COLO668 (cell line): ENCODE measurements at regions not wholly inside any gene's neighbourhood (a gene's known extent, or its start where the extent isn't known, plus 50 kb on each side); places are given as distances from the start of the nearest gene placed in this dataset.
"Not testable (repeated sequence)": the region's sequence is repeated elsewhere in the genome, so short reads cannot be mapped to it uniquely, and the experiment has no call there.

Source experiments
- DNase-seq: peaks from one replicate; lab custom pipeline; 2025; ENCODE audit not compliant: unreplicated experiment; lab: John Stamatoyannopoulos, UW

- no peak for DNase-seq
Measured at GRCh38 chr15:54843006-54843405, 353.7 kb downstream of the RSL24D1 start.

GRCh38 chr15:54841701-54842305, 354.9 kb downstream of the RSL24D1 start:
- DNase-seq: no peak

GRCh38 chr15:54840621-54841398, 355.9 kb downstream of the RSL24D1 start:
- DNase-seq: no peak

DNA sequence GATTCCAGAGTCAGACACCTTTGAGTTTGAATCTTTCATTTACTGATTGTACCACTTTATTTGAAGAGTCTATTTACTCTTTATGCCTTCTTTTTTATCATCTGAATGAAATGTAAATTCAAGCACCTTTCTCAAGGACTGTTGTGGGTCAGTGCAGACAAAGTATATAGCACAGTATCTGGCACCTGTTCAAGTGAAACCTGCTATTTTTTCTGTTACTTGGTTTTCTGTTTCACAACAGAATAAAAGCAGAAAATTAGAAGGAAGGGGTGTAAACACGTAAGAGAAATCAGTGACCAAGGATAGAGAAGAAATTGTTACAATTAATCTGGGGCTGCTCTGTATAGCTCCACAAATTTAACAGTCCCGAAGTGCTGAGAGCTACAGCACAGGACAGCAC, 357.4 kb downstream of the RSL24D1 start:
- DNase-seq: no peak

DNA sequence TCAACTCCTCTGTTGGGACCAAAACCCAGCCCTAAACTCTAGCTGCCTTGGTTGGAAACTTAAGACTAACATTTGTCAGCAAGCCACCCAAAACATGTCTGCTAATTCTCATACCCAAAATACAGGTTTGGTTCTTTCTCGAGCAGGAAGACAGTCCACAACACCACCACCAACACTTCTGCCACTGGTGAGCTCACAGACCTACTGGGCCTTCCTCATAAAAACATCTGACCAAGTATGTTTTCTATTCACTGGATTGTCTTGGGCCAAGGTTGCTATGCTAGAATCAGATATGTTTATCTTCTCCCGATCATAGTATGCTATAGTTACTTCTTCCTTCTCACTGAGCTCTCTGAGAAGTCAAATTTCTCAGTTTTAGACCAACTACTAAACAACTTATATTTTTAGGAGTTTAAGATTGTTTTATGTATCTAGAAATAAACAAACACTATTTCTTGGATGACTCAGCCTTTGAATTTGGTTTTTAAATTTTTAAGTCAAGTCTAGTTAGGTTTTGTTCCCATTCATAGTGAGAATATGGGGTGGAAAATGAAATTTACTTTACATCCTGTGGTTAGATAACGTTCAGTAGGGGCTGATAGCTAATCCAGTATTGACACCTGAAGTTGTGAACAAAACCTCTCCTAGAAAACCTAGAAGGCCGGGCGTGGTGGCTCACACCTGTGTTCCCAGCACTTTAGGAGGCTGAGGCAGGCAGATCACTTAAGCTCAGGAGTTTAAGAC, 360.5 kb downstream of the RSL24D1 start:
- DNase-seq: no peak

DNA sequence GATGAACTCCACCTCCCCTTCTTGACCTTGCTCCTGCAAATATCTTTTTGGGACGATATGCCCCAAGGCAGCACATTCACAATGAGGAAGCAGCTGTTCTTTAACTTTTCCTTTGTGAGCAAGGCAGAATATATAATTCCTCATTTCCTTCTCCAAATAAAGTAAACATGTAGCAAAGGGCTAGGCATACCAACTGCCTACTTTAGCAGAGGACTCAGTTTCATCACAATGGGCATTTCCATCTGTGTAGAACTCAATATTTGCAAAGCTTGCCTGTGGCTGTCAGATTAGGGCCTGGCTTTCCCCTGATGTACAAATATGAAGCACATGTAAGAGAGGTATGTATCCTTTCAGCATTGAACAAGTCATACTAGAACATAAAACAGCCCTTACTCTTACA, 366.9 kb downstream of the RSL24D1 start:
- DNase-seq: no peak

GRCh38 chr15:54820811-54821210, 375.9 kb downstream of the RSL24D1 start:
- DNase-seq: no peak

GRCh38 chr15:54820098-54820497, 376.6 kb downstream of the RSL24D1 start:
- DNase-seq: no peak

- DNase-seq: no peak
Measured at GRCh38 chr15:54816401-54816800, 380.3 kb downstream of the RSL24D1 start.

DNA sequence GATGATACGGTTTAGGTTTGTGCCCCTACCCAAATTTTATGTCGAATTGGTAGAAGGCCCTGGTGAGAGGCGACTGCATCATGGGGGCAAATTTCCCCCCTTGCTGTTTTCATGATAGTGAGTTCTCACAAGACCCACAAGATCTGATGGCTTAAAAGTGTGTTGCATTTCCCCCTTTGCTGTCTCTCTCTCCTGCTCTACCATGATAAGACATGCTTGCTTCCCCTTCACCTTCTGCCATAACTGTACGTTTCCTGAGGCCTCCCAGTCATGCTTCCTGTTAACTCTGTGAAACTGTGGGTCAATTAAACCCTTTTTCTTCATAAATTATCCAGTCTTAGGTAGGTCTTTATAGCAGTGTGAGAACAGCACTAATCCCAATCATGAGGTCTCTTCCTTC, 381.2 kb downstream of the RSL24D1 start:
- DNase-seq: no peak

- DNase-seq: no peak
Measured at GRCh38 chr15:54812383-54812782, 384.4 kb downstream of the RSL24D1 start.

- no peak for DNase-seq
Measured at GRCh38 chr15:54810496-54810895, 386.2 kb downstream of the RSL24D1 start.

DNA sequence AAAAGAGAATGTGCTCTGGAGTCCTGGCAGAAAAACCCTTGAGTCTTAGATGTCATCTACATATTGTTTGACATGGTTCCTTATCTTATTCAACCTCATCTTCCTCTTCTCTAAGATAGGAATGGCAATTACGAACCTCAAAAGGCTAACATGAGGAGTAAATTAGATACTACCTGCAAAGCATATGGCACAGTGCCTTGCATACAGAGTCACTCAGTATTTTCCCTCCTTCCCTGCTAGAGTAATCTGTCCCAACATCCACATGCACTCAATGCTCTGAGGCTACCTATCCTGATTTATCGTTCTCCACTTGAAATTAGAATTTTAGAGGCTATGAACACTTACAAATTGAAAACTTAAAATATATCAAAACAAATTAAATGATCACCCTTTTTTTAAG, 386.7 kb downstream of the RSL24D1 start:
- DNase-seq: no peak

- no peak for DNase-seq
Measured at GRCh38 chr15:54808321-54808720, 388.4 kb downstream of the RSL24D1 start.

GRCh38 chr15:54803987-54804386, 392.8 kb downstream of the RSL24D1 start:
- DNase-seq: no peak

- no peak for DNase-seq
Measured at GRCh38 chr15:54803134-54803808, 393.5 kb downstream of the RSL24D1 start.

DNA sequence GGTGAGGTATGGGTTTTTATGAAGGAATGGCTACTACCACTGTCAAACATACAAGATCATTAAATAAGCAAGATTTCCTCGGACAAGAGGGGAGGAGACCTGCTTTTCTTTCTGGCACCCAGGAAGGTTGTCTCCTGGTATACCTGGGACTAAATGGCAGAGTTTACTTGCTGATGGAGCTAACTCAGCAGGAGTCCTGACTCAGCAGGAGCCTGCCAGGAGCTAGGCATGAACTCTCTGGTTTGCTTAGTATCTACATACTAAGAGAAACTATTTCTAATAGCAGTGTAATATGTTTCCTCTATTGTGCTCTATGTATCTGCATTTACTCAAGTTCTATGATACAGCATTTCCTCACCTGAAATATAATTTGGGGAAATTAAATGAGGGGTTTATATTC, 404.2 kb downstream of the RSL24D1 start:
- no peak for DNase-seq

- no peak for DNase-seq
Measured at GRCh38 chr15:54790693-54791092, 406.0 kb downstream of the RSL24D1 start.

- no peak for DNase-seq
Measured at GRCh38 chr15:54789376-54789775, 407.4 kb downstream of the RSL24D1 start.

DNA sequence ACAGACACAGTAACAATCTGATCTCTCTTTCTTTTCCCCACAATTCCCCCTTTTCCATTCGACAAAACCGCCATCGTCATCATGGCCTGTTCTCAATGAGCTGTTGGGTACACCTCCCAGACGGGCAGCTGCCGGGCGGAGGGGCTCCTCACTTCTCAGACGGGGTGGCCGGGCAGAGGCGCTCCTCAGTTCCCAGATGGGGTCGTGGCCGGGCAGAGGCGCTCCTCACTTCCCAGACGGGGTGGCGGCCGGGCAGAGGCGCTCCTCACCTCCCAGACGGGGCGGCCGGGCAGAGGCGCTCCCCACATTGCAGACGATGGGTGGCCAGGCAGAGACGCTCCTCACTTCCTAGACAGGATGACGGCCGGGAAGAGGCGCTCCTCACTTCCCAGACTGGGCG, 415.5 kb downstream of the RSL24D1 start:
- DNase-seq: not testable (repeated sequence)

- DNase-seq: no peak
Measured at GRCh38 chr15:54779271-54779670, 417.5 kb downstream of the RSL24D1 start.

DNA sequence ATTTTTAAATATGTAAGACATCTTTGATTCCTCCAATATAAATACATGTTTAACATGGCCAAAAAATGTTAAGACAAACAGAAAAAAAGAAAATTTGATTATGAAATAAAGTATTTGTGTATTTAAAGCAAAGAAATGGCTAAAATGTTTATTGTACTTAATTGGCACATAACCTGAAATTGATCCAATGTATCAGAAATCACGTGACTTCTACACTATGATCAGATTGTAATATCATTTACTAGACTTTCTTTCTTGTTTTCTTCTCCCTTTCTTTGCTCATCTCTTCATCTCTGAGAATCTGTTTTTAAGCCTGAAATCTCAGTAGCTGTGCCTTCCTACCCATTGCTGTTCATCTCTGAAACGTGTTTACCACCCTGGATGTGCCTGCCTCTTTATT, 420.3 kb downstream of the RSL24D1 start:
- DNase-seq: no peak
